MV-4-11 (cell line): ENCODE measurements at regions not wholly inside any gene's neighbourhood (a gene's known extent, or its start where the extent isn't known, plus 50 kb on each side); places are given as distances from the start of the nearest gene placed in this dataset.
"Not testable (repeated sequence)": the region's sequence is repeated elsewhere in the genome, so short reads cannot be mapped to it uniquely, and the experiment has no call there.

Experiments
- DNase-seq: peaks from one replicate; lab custom pipeline; 2025; lab: John Stamatoyannopoulos, UW

GRCh38 chr2:52006821-52007366 is 975.0 kb upstream of the NRXN1 start:
- not testable (repeated sequence) for DNase-seq

GRCh38 chr2:52000151-52000855 is 968.4 kb upstream of the NRXN1 start:
- no peak for DNase-seq

GRCh38 chr2:51998890-51999289 is 967.0 kb upstream of the NRXN1 start:
- no peak for DNase-seq

DNA sequence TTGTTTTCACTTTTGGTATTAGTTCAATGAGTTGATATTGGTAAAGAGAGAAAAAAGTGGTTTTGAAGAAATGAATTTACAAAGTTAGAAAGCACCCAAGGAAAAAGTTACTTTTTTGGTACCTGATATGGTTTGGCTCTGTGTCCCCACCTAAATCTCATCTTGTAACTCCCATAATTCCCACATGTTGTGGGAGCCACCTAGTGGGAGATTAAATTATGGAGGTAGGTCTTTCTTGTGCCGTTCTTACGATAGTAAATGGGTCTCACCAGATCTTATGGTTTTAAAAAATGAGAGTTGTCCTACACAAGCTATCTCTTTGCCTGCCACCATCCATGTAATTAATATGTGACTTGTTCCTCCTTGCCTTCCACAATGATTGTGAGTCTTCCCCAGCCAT is 965.6 kb upstream of the NRXN1 start:
- no peak for DNase-seq

DNA sequence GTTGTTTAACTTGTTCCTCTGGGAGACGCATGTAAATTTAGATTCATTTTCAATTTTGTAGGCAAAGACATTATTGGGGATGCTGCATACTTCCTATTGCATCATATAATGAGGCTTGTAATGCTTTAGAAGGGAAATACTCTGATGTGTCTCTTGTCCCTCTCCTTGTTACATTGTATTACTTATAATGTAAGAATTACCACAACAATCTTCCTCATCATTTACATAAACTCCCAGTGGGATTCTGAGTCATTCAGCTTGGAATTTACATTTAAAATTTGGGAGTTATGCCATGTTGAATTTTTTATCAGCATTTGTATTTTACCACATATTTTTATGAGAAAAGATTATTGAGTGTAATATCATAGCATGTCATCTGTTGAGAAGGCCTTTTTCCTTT is 963.4 kb upstream of the NRXN1 start:
- DNase-seq = no peak

- no peak for DNase-seq
Measured at GRCh38 chr2:51994123-51994763, 962.3 kb upstream of the NRXN1 start.

DNA sequence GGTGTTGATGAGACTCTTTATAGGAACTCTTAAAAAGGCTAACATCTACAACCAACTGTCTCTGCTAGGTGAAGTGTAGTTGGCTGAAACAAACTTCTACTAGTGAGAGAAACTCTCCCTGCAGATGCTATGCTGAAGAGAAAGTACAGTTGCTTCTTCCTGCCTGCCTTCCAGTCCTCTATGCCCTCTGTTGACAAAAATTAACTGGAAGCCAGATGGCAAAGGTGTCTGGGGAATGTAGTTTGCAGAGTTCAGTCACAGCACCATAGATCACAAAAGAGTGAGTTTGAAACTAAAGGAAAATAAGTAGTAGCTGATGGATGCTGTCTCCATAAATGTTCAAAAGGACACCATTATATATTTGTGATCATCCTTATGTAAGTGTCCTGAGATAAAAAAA is 958.8 kb upstream of the NRXN1 start:
- no peak for DNase-seq

DNA sequence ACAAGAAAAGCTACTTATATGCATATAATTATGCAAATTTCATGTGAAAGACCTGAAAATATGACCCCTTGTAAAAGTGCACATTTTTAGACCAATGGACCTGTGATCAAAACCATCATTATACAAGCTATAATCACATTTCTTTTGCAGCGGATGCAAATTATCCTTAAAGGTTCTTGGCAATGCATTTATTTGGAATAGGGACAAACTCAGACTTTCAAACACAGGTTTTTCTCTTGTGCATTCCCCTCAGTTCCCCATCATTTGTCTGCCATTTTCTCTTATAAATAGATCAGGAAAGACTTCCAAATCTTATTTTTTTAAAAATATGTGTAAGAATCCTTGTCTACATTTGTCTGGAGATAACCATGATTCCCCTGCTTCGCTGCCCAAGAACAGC is 954.2 kb upstream of the NRXN1 start:
- DNase-seq = no peak

DNA sequence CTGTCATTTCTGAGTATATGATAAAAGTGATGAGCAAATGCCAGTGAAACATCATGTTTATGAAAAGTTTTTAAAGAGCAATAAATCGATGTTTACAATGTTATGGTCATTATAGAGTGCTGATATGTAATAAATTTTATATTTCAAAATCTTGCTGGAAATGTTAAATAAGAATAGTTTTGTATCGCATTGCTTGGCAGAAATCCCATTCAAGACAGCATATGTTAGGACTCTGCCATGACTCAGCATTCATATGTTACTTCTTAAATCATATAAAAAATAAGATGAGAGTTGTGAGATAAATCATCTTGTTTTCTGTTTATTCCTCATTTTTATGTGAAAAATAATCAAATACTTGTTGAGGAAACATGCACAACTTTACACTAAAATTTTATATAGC is 949.9 kb upstream of the NRXN1 start:
- no peak for DNase-seq

GRCh38 chr2:51976623-51977022 is 944.7 kb upstream of the NRXN1 start:
- DNase-seq = no peak

GRCh38 chr2:51971136-51971535 is 939.2 kb upstream of the NRXN1 start:
- no peak for DNase-seq

DNA sequence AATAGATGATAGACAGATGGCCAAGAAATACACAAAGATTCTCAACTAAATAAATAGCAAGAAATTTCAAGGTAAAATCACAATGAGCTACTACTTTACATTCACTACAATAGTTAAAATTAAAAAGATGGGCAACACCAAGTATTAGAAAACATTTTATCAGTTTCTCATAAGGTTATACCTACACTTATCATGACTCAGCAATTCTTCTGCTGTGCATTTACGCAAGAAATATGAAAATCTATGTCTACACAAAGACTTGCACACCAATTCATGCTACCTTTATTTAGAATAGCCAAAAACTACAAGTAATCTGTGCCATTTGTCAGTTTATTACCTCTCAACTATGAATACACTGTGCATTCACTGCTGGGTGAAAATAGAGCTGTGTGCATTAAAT is 937.4 kb upstream of the NRXN1 start:
- DNase-seq = no peak

GRCh38 chr2:51960841-51961335 is 929.0 kb upstream of the NRXN1 start:
- no peak for DNase-seq

DNA sequence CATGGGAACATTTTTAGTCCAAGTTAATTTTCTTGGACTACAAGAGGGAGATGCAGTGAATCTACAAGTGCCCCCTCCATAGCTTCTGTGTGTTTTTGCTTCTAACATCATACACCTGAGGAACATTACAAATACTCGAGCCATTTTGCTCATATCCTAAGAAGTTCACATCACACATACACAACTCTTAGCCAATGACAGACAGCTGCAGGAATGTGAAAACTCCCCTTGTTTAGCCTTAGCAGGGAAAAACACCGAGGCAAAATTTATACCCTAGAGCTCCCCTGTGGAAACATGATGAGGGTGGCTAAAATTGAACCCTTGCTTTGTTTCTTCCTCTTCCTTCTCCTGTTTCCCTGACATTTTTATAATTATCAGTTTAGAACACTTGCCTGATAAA is 928.3 kb upstream of the NRXN1 start:
- no peak for DNase-seq

DNA sequence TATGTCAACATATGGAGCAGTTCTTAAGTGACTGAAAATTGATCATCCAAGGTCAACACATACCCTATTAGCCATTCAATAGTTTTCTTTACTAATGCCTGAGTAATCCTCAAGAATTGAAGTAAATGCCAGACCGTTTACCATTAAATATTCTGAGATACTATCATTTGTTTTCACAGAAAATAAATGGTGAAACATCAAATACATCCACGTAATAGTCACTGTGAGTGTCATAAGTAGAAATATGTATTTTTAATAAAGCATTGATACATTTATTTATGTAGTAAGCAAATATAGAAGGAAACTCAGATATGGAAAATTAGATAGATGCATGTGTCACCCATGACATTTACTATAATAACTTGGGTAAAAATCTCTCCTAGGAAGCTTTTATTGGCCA is 927.8 kb upstream of the NRXN1 start:
- DNase-seq = no peak

DNA sequence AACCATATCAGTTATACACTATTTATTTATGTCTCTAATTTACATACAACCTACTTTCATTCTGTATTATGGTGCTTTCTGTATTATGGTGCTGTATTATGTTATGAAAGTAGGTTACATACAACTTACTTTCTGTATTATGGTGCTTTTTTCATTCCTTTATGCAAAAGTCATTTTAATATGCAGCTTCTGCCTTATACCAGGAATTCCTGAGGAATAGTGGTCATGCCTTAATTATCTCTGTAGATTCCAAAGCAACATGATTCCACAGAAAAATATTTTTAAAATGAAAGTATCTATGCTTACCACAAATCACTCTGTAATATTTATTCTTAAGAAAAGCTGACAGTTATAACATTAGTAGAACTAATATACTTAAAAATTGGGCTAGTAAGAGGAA is 922.0 kb upstream of the NRXN1 start:
- no peak for DNase-seq

DNA sequence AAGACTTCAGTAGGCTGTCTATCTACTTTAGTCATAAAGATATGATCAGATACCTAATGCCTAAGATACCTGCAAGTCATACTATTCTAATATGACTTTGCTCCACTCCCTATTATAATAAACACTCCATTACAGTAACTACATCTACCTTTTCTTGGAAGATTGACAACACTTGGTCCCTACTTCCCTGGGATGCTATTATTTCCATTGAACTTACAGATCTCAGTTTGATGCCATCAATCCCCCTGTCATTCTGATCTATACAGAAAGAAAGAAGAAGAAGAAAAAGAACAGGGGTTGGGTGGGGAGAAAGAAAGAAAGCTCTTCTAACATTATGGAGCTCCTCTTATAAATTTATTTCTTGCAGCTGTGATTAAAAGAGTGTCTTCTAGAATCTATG is 889.1 kb upstream of the NRXN1 start:
- no peak for DNase-seq

- no peak for DNase-seq
Measured at GRCh38 chr2:51920509-51920908, 888.6 kb upstream of the NRXN1 start.

DNA sequence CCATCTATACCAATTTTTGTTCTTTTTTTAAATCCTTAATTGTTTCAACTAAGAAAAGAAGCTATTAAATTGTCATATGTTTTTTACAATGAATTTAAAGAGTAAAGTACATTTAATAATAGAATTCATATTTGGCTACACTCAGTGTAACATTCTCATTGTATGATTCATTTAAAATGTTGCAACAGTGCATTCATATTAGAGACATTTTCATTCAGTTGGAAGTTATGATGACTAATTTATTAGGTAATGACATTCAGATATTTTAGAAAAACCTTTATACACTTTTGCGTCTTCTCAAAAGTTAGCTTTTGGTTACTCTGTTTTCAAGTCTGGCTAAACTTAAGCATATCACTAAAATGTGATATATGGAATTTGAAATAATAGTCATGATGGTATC is 887.5 kb upstream of the NRXN1 start:
- DNase-seq = peak; percentile 7

- DNase-seq = peak; percentile 93
Measured at GRCh38 chr2:51918113-51918512, 886.2 kb upstream of the NRXN1 start.

- DNase-seq = no peak
Measured at GRCh38 chr2:51903728-51904127, 871.8 kb upstream of the NRXN1 start.

- no peak for DNase-seq
Measured at GRCh38 chr2:51899643-51900042, 867.7 kb upstream of the NRXN1 start.

DNA sequence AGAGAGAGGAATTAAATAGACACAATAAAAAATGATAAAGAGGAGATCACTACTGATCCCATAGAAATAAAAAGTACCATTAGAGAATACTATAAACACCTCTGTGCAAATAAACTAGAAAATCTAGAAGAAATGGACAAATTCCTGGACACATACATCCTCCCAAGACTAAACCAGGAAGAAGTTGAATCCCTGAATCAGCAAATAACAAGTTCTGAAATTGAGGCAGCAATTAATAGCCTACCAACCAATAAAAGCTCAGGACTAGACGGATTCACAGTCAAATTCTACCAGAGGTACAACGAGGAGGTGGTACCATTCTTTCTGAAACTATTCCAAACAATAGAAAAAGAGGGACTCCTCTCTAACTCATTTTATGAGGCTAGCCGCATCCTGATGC is 862.7 kb upstream of the NRXN1 start:
- not testable (repeated sequence) for DNase-seq

DNA sequence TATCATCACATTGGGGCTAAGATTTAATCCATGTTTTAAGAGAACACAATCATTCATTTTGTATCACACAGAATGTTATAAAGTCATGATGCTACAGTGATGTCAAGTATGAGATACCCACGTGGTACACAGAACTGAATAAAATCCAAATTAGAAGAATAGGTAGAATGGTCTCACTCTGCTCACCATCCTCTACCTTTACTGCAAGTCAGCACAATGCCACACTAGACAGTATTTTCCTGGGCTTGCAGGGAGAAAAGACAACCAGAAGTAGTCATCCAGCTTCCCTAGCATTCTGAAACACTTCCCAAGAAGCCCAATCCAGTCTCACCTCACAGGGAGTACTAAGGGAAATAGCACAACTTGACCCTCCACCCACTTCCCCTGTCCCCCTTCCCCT is 856.2 kb upstream of the NRXN1 start:
- no peak for DNase-seq
